Suprapubic skin (tissue), 4 donors: ENCODE measurements at regions not wholly inside any gene's neighbourhood (a gene's known extent, or its start where the extent isn't known, plus 50 kb on each side); places are given as distances from the start of the nearest gene placed in this dataset.

ENCODE experiments used
- EP300 ChIP-seq: sonication (generic); formaldehyde crosslinking; IDR thresholded peaks from one replicate; pipeline ENCODE4 v1.6.1; 2017; ENCODE audit warnings: antibody characterized with exemption
- POLR2A ChIP-seq, 2 donors: fragments of 450-650 bp; IDR thresholded peaks; one replicate each; pipeline ENCODE4 v1.6.1; 2017; ENCODE audit warnings: antibody characterized with exemption in 2 of 2, mild to moderate bottlenecking in 2 of 2, moderate library complexity in 2 of 2
- POLR2AphosphoS5 ChIP-seq, 3 donors: sonication (generic); formaldehyde crosslinking; IDR thresholded peaks; one replicate each; pipeline ENCODE4 v1.6.1; 2017; ENCODE audit warnings: antibody characterized with exemption in 3 of 3
- TF ChIP-seq, protein P1 (sequence below), 2 donors: fragments of 200-600 bp in 1 of 2; fragments of 450-650 bp in 1 of 2; sonication (generic) in 1 of 2; IDR thresholded peaks; one replicate each; pipeline ENCODE4 v1.5.1; 2016 to 2019; ENCODE audit warnings: antibody characterized with exemption in 2 of 2, mild to moderate bottlenecking in 1 of 2, moderate library complexity in 1 of 2

DNA sequence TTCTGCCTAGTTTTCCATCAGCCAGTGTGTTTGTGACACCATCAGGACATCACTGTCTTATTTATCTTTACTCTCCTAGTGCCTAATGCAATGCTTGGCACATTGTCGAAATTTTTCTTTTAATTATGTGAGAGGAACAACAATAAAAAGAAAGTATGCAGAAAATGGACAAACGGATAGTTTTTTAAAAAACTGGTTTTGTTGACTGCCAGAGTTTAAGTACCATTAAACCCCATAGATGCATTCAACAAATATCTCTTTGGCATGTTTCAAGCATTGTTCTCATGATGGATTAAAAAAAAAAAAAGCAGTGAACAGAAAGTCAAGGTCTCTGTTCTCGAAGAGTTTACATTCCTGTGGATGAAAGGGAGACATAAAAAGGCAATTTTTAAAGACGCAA lies 398.4 kb downstream of the PPP3CA start:
- TF ChIP-seq, protein P1, sequence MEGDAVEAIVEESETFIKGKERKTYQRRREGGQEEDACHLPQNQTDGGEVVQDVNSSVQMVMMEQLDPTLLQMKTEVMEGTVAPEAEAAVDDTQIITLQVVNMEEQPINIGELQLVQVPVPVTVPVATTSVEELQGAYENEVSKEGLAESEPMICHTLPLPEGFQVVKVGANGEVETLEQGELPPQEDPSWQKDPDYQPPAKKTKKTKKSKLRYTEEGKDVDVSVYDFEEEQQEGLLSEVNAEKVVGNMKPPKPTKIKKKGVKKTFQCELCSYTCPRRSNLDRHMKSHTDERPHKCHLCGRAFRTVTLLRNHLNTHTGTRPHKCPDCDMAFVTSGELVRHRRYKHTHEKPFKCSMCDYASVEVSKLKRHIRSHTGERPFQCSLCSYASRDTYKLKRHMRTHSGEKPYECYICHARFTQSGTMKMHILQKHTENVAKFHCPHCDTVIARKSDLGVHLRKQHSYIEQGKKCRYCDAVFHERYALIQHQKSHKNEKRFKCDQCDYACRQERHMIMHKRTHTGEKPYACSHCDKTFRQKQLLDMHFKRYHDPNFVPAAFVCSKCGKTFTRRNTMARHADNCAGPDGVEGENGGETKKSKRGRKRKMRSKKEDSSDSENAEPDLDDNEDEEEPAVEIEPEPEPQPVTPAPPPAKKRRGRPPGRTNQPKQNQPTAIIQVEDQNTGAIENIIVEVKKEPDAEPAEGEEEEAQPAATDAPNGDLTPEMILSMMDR (IDR thresholded peaks at IDR 0.05) = no peak
- TF ChIP-seq EP300 = no peak
- no peak for TF ChIP-seq POLR2A (IDR thresholded peaks at IDR 0.05)
- no peak for TF ChIP-seq POLR2AphosphoS5 (IDR thresholded peaks at IDR 0.05)
